HAP-1 (cell line): ENCODE measurements at regions not wholly inside any gene's neighbourhood (a gene's known extent, or its start where the extent isn't known, plus 50 kb on each side); places are given as distances from the start of the nearest gene placed in this dataset.

Experiments used
- DNase-seq, 2 experiments: peaks; one replicate each; pipeline ENCODE4 v3.0.0-alpha.2; 2016 to 2020; ENCODE audit warnings: low spot score in 2 of 2
- H3K27me3 ChIP-seq: fragments of 250-450 bp; sonication (Bioruptor Pico); 2 replicates; pipeline ENCODE4 v1.5.1; 2020; ENCODE audit warnings: low read depth, mild to moderate bottlenecking, moderate library complexity
- H3K36me3 ChIP-seq: fragments of 250-450 bp; sonication (Bioruptor Pico); replicated peaks from 2 replicates; pipeline ENCODE4 v1.5.1; 2020; ENCODE audit warnings: mild to moderate bottlenecking
- H3K4me1 ChIP-seq: fragments of 250-450 bp; sonication (Bioruptor Pico); 2 replicates; pipeline ENCODE4 v1.5.1; 2020; ENCODE audit warnings: mild to moderate bottlenecking
- H3K4me3 ChIP-seq: fragments of 250-450 bp; sonication (Bioruptor Pico); 2 replicates; pipeline ENCODE4 v1.5.1; 2020; ENCODE audit warnings: mild to moderate bottlenecking, moderate library complexity
- H3K9me3 ChIP-seq: fragments of 250-450 bp; sonication (Bioruptor Pico); 2 replicates; pipeline ENCODE4 v1.5.1; 2020; ENCODE audit warnings: mild to moderate bottlenecking, moderate library complexity
- in situ Hi-C: fragments of 300-500 bp; cut with MboI; formaldehyde crosslinking; loops from 3 replicates; pipeline ENCODE4 v1.14.3; 2020; ENCODE audit warnings: low sequenced_read_pairs, inconsistent platforms, mixed read lengths

DNA sequence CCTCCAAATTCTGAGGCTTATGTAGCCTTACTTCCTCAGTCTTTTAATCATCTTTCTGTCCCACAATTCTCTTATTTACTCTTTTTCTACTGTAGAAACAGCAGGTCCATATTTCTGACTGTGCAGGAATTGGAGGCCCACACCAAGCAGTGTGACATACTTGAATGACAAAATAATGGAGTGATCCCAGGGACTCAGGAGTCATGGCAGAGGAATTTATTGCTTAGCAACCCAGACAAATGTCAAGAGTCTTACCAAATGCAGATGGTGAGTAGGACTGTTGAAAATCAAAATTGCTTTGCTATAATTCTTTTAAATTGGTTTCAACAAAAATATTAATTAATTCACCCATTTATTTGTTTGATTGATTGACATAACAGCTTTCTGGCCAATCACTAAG, 59.9 kb downstream of the HTR1B start:
- no peak for DNase-seq
- Histone ChIP-seq H3K4me1 (no peaks in the 10 kb centered on the region), H3K9me3 (no peaks in the 10 kb centered on the region), H3K4me3 (no peak overlapping the region), H3K27me3 (no peaks in the 10 kb centered on the region), H3K36me3 (no peaks in the 10 kb centered on the region)
- in situ Hi-C loops: no loop called here

DNA sequence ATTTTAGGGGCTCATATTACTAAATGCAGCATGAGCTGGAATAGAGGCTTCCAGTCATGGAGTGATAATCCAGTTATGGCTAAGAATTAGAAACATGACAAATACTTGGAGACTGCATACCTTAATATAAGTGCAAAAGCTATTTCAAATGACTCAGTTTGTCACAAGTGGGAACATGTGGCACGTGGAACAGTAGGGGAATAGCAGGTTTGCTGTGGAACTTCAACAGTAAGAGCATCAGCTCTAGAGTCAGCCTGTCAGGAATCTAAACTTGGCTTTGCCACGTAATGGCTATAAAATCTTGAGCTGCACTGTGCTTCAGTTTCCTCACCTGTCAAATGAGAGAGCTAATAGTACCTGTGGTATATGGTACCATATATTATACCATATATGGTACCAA, 62.1 kb downstream of the HTR1B start:
- in situ Hi-C loops: no loop called here
- H3K9me3 ChIP-seq: no peaks in the 10 kb centered on the region
- H3K27me3 ChIP-seq: no peaks in the 10 kb centered on the region
- no peak for DNase-seq
- no peaks in the 10 kb centered on the region for H3K36me3 ChIP-seq
- H3K4me1 ChIP-seq: no peaks in the 10 kb centered on the region
- no peak overlapping the region for H3K4me3 ChIP-seq

DNA sequence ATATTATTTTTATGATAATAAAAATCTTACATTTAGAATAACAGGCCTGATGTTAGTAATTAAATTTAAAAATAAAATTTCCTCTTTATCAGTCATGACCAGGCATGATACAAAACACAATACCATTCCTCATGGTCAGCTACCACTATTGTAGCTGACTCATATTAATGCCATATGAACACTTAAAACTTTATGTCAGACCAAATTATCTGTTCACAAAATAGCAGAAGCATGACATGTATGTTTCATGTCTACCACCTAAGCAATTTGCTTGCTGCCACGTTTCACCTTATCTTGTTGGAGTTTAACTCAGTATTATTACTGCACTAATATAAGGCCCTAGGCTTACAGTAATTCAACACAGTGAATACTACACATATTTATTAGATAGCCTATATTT, 65.7 kb downstream of the HTR1B start:
- DNase-seq: no peak
- H3K4me3 ChIP-seq: no peak overlapping the region
- no peaks in the 10 kb centered on the region for H3K9me3 ChIP-seq
- no peaks in the 10 kb centered on the region for H3K36me3 ChIP-seq
- no peaks in the 10 kb centered on the region for H3K4me1 ChIP-seq
- in situ Hi-C loops: no loop called here
- H3K27me3 ChIP-seq: no peaks in the 10 kb centered on the region

DNA sequence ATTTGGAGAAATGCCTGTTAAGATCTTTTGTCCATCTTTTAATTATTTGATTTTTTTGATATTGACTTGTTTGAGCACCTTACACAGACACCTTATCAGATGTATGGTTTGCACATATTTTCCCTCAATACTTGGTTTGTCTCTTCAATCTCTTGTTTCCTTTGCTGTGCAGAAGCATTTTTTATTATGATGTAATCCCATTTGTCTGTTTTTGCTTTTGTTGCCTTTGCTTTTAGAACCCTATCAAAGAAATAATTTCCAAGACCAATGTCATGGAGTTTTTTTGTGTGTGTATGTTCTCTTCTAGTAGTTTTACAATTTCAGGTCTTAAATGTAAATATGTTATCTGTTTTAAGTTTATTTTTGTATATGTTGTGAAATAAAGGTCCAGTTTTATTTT, 73.9 kb downstream of the HTR1B start:
- no peaks in the 10 kb centered on the region for H3K9me3 ChIP-seq
- no peak overlapping the region for H3K4me3 ChIP-seq
- in situ Hi-C loops: no loop called here
- no peaks in the 10 kb centered on the region for H3K4me1 ChIP-seq
- no peak for DNase-seq
- H3K36me3 ChIP-seq: no peaks in the 10 kb centered on the region
- no peaks in the 10 kb centered on the region for H3K27me3 ChIP-seq

DNA sequence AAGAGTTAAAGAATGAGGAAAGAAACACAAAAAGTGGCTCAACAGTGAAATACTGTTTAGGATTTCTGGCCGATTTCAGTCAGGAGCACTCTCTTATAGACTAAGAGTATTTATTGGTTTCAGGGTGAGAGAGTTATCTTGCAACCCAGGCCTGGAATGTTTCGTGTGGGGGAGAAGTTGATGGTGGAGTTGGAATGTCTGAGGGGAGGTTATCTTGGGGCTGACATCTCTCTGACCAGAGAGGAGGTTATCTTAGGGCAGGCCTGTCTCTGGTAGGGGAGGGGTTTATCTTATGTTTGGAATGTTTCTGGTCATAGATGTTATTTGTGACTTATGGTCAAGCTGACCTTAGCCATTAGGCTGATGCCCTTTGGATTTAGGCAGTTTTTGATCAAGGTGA, 80.3 kb downstream of the HTR1B start:
- Histone ChIP-seq H3K27me3 (no peaks in the 10 kb centered on the region), H3K9me3 (no peaks in the 10 kb centered on the region), H3K4me3 (no peak overlapping the region), H3K36me3 (no peaks in the 10 kb centered on the region), H3K4me1 (no peaks in the 10 kb centered on the region)
- DNase-seq: no peak
- in situ Hi-C loops: no loop called here

DNA sequence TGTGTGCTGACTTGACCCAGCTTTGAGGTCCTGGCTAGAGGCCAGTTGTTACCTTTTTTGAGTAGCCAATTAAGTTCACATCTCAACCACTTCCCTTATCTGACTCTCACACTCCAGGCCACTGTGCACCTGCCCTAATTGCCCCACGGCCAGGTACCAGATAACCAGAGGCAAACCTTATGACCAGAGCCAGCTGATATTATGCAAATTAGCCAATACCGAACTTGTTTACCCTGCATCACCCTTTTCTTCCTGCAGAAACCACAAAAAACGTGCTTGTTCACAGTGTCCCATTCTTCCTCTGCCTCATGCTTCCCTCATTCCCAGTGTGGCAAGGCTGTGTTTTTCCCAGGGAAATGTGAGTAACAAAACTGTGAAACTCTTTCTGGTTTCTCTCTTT, 89.3 kb downstream of the HTR1B start:
- Histone ChIP-seq H3K4me1 (no peaks in the 10 kb centered on the region), H3K4me3 (no peak overlapping the region), H3K36me3 (no peaks in the 10 kb centered on the region), H3K27me3 (no peaks in the 10 kb centered on the region), H3K9me3 (no peaks in the 10 kb centered on the region)
- in situ Hi-C loops: no loop called here
- no peak for DNase-seq

DNA sequence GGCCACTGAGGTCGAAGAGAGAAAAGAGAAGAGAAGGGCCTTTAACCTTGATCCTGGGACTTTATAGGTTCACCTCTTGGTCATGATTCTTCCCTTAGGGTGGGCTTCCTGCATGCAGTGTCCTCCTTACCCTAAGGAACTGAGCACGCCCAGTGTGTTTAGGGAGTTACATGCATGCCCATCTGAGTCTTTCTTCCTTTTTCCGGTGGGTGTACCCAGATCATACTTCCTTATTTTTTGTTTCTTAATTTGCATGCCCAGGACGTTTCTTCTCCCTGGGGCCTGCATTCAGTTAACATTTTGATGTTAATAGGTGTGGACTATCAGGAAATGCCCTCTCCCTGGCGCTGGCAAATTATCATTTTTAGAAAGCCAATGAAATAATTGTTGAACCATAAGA, 91.5 kb downstream of the HTR1B start:
- in situ Hi-C loops: no loop called here
- H3K36me3 ChIP-seq: no peaks in the 10 kb centered on the region
- no peaks in the 10 kb centered on the region for H3K27me3 ChIP-seq
- no peaks in the 10 kb centered on the region for H3K9me3 ChIP-seq
- no peak overlapping the region for H3K4me3 ChIP-seq
- no peak for DNase-seq
- no peaks in the 10 kb centered on the region for H3K4me1 ChIP-seq

DNA sequence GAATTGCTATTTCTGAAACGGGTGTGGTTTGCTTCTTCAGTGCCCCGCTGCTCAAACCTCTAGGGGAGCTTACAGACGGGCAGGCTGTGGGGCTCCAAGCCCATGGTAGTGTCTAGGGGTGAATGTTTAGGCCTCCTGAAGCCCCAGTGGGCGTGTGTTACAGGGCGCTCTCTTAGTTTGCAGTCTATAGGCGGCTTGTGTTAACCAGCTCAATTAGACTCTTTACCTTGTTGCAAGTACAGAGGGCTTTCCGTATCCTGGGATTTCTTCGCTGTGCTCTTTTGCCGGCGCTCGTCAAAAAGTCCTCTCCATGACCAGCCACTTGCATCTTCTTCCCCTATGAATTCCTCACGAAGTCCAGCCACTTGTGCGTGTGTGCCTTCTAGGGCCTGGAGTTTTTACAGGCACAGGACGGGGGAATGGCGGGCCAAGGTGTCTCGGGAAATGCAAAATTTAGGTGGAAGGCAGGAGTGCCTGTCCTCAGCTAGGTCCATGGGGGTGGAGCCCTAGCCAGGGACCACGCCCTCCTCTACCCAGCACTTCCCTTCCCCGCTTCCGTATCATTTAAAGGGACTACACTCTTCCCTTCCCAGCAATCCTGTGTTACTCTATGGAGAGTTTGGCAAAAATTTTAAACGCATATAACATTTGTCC, 94.5 kb downstream of the HTR1B start:
- Histone ChIP-seq H3K4me3 (no peak overlapping the region), H3K9me3 (no peaks in the 10 kb centered on the region), H3K27me3 (no peaks in the 10 kb centered on the region), H3K4me1 (no peaks in the 10 kb centered on the region), H3K36me3 (no peaks in the 10 kb centered on the region)
- no peak for DNase-seq
- in situ Hi-C loops: no loop called here

DNA sequence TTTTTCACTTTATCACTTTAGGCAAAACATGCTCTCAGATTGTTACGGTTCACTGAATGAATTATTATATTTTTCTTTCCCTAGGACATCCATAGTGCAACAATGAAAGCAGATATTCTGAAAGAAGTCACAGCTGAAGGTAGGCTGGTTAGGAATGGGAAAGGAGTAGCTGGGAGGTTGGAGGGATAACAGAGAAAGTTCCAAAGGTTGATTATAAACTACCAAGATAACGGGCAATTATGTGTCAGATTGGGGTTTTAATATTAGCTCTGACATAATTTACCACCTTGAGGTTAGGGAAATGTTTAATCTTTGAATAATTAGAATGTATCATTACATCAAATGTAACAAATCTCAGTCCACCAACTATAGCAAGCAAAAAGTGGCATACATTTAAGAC, 96.5 kb downstream of the HTR1B start:
- Histone ChIP-seq H3K9me3 (no peaks in the 10 kb centered on the region), H3K4me3 (no peak overlapping the region), H3K36me3 (no peaks in the 10 kb centered on the region), H3K4me1 (no peaks in the 10 kb centered on the region), H3K27me3 (no peaks in the 10 kb centered on the region)
- no peak for DNase-seq
- in situ Hi-C loops: no loop called here

DNA sequence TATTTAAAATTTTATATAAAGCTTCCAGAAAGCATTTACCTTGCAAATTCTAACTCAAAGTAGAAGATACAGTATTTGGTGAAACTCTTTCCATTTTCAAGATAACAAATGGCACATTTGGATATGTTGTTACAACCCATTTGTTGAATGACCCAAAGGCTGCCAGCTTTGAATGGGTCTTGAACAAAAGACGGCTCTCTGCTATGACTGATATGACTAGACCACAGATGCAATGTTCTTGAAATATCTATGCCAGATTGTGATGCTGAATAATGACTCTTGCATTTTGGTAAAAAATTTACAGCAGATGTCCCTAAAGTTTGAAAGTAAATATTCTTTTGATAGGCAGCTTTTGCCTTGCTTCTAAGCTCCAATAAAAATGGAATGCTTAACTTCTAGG, 99.6 kb downstream of the HTR1B start:
- Histone ChIP-seq H3K4me1 (no peaks in the 10 kb centered on the region), H3K9me3 (no peaks in the 10 kb centered on the region), H3K4me3 (no peak overlapping the region), H3K36me3 (no peaks in the 10 kb centered on the region), H3K27me3 (no peaks in the 10 kb centered on the region)
- no peak for DNase-seq
- in situ Hi-C loops: no loop called here

DNA sequence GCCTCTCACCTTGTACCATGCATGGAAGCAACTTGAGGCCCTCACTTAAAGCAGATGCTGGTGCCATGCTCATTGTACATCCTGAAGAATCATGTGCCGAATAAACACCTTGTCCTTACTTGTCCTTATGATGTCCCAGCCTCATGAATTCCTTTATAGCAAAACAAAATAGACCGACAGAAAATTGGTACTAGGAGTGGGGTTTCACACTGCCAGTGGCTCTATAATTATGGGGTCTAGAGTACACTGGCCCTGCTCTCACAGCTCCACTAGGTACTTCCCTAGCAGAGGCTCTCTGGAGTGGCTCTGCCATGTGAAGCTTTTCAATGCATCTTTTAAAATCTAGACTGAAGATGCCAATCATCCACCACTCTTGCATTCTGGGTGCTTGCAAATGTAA, 101.2 kb downstream of the HTR1B start:
- in situ Hi-C loops: no loop called here
- H3K27me3 ChIP-seq: no peaks in the 10 kb centered on the region

DNA sequence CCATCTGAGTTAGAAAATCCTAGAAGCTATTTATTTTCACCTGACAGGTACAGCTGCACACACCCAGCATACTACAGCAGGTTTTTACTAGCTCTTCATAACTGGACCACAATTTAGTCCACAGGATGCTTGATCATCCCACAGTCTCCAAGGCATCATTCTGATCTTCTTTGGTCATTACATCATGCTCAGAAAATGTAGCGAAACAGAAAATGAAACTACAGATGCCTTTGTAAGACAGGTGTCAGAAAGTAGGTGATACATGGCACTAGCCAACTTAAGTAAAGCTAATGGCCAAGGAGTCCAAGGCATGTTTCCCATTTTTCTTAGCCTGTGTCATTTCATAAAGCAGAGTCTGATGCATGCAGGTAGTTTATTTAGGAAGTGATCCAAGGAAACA, 102.3 kb downstream of the HTR1B start:
- Histone ChIP-seq H3K4me3 (no peak overlapping the region), H3K27me3 (no peaks in the 10 kb centered on the region), H3K4me1 (no peaks in the 10 kb centered on the region), H3K9me3 (no peaks in the 10 kb centered on the region), H3K36me3 (no peaks in the 10 kb centered on the region)
- no peak for DNase-seq
- in situ Hi-C loops: no loop called here

More for the DNA sequence above, 101.2 kb downstream of the HTR1B start:
- no peak for DNase-seq
- Histone ChIP-seq H3K9me3 (no peaks in the 10 kb centered on the region), H3K4me1 (no peaks in the 10 kb centered on the region), H3K4me3 (no peak overlapping the region), H3K36me3 (no peaks in the 10 kb centered on the region)

DNA sequence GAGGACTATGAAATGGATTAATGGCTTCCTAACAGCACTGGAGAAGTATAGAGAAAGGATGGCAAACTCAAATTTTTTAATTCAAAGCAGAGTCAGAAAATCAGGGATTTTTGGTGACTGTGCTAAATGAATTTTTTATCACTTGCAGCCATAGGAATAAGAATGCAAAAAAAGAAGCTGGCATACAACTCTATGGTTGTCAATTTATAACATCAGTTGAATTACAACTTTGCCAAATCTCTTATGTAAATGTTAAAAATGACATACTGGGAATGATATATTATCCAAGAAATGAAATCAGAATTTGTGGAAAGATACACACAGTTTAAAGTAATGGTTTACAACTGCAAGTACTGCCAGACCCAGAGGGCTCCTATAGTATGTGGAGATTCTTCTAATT, 106.5 kb downstream of the HTR1B start:
- Histone ChIP-seq H3K4me3 (no peak overlapping the region), H3K27me3 (no peaks in the 10 kb centered on the region), H3K9me3 (no peaks in the 10 kb centered on the region), H3K36me3 (no peaks in the 10 kb centered on the region), H3K4me1 (no peaks in the 10 kb centered on the region)
- no peak for DNase-seq
- in situ Hi-C loops: no loop called here

DNA sequence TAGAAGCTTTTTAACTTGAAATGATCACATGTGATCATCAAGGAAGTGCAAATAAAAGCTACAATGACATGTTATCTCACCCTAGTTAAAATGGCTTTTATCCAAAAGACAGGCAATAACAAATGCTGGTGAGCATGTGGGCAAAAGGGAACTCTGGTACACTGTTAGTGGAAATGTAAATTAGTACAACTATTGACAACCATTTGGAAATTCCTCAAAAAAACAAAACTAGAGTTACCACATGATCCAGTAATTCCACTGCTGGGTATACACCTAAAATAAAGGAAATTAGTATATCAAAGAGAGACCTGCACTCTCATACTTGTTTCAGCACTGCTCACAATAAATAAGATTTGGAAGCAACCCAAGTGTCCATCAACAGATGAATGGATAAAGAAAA, 108.7 kb downstream of the HTR1B start:
- no peak for DNase-seq
- no peak overlapping the region for H3K4me3 ChIP-seq
- no peaks in the 10 kb centered on the region for H3K9me3 ChIP-seq
- in situ Hi-C loops: no loop called here
- no peaks in the 10 kb centered on the region for H3K27me3 ChIP-seq
- no peaks in the 10 kb centered on the region for H3K4me1 ChIP-seq
- H3K36me3 ChIP-seq: no peaks in the 10 kb centered on the region

DNA sequence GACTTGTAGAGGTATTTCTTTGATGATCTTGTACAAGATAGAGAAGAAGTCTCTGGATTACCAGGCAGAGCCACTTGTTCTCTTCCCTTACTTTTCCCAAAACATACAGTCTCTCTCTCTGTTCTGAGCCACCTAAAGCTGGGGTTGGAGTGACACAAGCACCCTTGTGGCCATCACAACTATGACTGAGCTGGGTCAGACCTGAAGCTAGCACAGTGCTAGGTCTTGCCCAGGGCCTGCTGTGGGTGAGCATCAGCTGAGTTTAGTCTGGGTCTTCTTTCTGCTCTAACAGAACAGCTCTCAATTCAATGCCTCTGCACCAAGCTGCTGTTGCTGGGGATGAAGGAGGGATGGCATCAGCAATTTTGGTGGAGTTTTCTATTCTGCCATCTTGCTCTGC, 110.2 kb downstream of the HTR1B start:
- H3K9me3 ChIP-seq: no peaks in the 10 kb centered on the region
- no peaks in the 10 kb centered on the region for H3K4me1 ChIP-seq
- H3K4me3 ChIP-seq: no peak overlapping the region
- in situ Hi-C loops: no loop called here
- H3K36me3 ChIP-seq: no peaks in the 10 kb centered on the region
- DNase-seq: no peak
- no peaks in the 10 kb centered on the region for H3K27me3 ChIP-seq
